Inflammatory macrophage (primary cell): ENCODE measurements at regions not wholly inside any gene's neighbourhood (a gene's known extent, or its start where the extent isn't known, plus 50 kb on each side); places are given as distances from the start of the nearest gene placed in this dataset.

Experiments used
- DNase-seq, 2 donors: peaks; one replicate each; pipeline ENCODE4 v3.0.0-alpha.2; 2020 to 2022

DNA sequence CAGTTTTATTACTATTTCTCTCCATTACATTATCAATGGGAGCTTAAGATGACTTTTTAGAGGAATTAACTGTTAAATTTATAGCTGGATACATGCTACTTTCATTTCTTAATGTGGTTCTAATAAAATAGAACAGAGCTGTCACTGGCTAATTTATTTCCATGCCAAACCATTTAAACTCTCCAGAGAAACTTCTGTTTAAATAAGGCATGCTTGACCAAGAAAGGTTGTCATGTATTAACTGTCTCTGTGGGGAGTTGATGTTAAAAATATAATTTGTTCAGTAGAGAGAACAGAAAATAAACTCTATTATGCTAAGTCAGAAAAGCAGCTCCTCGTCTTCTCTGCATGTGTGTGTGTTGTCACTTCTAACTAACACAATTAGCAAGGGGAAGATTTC, 447.4 kb downstream of the SLC16A7 start:
- DNase-seq, result no peak

DNA sequence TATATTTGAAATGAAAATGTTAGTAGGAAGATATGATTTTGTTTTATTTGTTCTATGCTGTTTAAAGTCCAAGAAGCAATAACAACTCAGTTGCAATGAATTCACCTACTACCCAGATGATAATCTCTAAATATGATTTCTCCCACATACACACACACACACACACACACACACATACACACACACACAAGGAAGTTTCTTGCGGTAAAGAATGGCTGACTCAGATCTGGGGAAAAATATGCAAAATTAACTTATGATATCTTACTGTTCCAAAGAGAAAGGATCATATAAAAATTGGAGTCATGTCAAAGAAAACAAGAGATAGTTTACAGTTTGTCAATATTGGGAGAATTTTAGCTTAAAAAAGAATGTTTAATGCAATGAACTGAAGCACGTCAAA, 456.7 kb downstream of the SLC16A7 start:
- no peak for DNase-seq

DNA sequence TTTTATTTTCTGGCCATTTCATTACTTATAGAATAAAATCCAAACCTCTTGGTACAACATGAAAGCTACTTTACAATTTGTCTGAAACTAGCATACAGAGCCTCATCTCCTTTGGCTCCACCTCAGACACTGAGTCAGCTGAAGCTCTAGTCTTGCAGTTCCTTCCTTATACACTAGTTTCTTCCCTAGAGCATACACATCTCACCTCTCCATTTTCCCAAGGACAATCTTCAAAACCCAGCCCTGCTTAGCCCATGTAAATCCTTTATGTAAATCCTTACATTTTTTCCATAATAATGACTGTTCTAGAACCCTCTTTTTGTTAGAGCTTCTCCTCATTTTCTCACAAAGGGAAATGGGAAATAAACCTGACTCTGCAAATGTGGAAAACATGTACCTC, 463.4 kb downstream of the SLC16A7 start:
- no peak for DNase-seq

DNA sequence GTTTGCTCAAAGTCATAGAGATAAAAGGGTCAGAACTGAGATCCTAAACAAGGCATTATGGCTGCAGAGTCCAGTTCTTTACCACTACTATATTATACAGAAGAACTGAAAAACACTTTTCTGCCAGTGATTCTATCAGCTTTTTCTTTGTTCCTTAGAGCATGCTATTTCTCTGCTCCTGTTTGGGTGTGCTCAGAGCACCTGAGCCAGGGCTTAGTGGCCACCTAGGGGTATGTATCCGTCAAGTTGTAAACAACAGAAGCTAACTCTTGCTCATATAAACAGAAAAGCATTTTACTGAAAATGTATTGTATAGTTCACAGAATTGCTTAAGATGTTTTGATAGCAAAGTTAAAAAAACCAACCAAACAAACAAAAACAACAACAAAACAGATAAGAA, 470.8 kb downstream of the SLC16A7 start:
- no peak for DNase-seq

DNA sequence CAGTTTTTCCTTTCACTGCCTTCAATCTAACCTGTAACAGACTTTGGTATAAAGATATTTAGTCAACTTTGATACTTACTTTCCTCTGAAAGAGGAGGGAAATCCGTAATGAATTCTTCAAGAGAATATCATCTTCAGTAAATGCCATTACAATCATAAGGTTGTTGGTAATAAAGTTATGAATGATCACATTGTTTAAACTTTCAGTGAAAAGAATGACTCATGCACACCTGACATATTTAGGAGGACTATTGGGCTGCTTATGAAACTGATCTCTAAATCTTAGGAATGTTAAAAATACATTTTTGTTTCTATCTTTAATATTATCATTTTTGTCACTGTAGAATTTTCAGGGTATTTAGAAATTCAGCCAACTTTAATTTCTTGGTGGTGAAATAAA, 474.7 kb downstream of the SLC16A7 start:
- no peak for DNase-seq

DNA sequence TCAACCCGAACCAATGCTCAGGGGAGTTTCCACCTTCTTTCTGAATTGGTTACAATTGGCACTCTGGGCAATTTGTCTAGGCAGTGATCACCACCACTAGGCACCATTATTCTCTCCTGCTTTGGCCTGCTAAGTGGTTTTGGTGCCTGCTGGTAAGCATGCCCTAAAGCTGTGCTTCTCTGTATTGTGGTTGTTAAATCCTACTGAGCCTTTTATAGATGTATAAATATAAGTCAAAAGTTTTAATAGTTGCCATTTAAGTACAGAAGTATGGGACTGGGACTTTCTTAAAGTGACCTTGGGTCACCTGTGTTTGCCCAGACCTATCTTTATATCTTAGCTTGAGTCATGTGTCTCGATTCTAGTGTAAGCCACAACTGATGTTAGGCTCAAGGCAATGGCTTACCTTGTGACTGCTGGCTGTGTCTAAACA, 475.9 kb downstream of the SLC16A7 start:
- no peak for DNase-seq

DNA sequence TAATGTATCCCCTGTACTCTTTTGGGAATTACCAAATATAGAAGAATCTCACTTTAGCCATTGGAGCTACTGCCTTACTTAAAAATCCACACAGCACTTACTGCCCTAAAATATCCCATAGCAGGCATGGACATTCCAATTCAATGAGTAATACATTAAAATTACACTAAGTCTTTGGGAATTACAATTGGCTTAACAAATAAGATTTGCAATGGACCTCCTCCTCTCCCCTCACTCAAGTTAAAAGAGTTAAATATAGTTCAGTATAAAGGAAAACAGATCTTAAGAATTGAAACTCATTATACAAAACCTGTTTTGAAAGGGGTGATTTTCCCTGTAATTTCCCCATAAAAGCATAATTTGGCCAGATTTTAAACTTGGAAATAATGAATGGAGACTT, 477.1 kb downstream of the SLC16A7 start:
- DNase-seq, result no peak

DNA sequence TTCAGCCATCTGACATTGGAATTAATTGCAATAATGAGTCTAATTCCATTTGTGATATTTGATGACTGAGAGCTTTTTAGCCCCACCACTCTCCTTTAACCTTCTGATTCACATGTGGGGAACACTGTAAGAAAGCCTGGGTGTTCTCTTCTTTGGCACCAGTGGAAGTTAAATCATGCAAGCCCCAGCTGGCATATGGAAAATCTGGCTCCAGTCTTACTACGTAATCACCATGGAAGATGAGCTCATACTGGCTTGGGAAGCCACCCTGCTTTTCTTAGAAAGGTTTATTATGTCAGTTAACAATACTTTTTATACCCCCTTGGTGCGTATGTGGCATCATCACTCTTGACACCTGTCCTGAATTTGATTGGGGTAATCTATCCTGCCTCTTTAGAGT, 479.3 kb downstream of the SLC16A7 start:
- no peak for DNase-seq

DNA sequence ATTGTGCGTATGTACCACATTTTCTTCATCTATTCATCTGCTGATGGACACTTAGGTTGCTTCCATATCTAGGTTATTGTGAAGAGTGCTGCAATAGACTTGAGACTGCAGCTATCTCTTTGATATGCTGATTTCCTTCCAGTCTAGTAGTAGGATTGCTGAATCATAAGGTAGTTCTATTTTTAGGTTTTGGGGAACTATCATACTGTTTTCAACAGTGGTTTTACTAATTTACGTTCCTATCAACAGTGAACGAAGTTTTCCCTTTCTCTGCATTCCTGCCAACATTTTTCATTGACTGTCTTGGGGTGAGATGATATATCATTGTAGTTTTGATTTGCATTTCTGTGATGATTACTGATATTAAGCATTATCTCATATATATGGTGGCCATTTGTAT, 482.2 kb downstream of the SLC16A7 start:
- DNase-seq, result no peak

DNA sequence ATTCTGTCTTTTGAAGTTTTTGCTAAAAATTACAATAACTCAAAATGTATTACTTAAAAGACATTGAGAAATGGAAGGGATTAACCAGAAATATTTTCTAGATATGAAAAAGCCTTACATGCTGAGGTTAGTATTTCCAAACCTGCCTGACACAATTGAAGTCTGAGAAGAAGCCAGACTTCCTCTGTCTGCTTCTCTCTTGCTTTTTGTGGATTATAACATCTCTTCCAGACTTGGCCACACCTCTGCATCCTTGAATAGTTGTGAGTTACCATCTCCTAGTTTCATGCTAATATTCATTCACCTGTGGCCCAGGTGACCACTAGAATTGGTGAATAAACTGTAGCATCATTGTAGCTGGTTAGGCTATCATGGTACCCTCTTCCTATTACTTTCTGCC, 497.6 kb downstream of the SLC16A7 start:
- DNase-seq, result no peak

DNA sequence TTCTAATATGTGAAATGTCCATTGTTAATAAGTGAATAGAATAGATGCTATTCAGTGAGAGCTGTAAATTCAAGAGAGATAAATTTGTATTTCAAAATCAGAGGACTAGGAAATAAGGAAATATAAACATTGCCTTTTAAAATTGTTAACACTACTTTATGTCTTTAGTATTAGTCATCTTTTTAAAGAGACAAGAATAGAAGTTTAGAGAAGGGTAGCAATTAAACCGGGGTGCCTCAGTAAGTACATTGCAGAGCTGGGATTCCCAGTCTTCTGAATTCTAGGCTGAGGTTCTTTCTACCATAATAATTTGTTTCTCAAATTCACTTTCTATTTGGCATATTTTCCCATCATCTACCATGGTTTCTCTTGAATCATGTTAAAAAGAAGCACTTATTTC, 498.6 kb downstream of the SLC16A7 start:
- DNase-seq, result no peak

DNA sequence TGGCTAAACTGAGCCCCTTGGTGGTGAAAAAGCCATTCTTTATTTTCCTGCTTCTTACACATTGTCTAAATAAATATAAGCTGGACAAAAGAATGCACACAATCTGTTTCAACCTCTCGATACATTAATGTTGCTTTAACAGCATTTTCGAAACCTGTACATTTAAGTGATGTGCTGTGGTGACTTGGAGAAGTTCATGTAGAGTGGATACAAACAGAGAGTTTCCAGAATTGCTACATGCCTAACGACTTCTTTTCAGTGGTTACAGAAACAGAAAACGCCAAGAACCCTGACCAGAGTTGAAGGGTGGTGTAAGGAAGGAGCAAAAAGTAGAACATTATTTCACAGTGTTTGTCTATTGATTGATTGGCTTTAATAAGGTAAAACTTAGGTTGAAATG, 500.9 kb downstream of the SLC16A7 start:
- DNase-seq, result no peak

DNA sequence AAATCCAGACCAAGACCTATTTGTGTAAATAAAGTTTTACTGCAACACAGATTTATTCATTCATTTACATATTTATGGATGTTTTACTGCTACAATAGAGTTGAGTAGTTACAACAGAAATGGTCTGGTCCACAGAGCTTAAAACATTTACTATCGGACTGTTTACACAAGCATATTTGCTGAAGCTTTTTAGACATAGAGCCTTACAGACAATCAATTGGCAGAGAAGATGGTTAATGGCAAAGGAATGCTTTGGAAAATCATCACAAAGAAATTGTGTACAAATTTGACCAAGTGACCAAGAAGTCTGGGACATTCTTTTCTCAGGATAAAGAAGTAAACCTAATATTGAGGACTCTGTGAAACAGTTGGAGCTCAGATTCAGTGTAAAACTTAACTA, 504.3 kb downstream of the SLC16A7 start:
- DNase-seq, result no peak

DNA sequence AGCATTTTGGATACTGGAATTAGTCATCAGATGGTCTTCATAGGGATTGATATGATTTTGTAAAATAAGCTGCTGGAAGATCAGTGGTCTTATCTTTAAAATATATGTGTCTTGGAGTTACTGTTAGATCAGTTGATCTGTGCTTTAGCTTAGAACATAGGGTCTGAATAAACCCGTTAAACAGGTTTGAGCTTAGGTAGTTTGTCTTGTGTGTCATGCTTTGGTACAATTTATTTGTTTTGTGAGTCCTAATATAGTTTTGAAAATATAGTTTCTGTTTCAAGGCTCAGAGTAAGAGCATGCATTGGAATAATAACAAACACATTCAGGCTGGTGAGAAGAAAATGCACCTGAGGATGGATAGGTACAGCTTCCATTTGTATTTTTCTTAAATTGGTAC, 505.0 kb downstream of the SLC16A7 start:
- DNase-seq, result no peak

DNA sequence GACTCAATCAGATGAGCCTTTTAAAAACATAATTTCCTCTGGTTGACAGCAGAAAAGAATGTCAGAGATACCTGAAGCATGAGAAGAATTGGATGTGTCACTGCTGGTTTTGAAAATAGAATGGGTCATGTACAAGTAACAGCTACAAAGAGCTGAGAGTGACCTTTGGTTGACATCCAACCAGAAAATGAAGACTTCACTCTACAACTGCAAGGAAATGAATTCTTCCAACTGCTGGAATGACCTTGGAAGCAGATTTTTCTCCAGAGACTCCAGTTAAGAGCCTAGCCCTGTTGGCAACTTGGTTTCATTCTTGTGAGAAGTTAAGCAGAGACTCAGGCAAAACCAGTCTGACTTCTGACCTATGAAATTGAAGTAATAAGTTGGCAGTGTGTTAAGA, 505.9 kb downstream of the SLC16A7 start:
- DNase-seq, result no peak

DNA sequence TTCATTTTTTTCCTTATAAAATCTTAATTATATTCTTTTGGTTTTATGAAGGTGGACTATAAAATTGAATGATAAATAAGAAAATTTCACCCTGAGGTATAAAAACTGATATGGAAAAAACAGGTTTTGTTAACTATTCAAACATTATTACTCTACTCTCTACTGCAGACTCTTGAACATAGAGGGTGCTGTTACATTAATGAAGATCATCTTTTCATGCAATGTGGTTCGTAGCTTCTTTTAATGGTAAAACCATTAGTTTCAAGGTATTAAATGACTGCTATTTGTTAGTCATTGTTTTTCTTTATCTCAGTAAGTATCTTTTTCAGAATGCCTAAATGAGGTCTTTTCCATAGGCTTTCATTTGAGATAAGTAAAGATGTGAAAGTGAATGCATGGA, 510.4 kb downstream of the SLC16A7 start:
- DNase-seq, result no peak

DNA sequence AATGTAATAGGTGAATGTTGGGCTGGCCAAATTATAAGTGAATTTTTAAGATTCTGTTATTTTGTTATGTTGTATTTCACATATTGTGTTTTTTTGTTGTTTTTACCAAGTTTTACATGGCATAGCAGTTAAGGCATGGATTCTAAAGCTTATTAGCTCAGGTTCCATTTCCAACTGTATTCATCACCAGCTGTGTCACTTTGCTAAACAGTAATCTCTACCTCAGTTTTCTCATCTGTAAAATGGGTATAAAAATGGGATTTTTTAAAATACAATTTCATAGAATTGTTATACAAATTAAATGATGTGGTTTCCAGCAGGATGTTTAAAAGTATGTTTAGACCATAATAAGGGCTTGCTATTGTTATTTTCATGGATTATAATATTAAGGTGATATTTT, 512.2 kb downstream of the SLC16A7 start:
- DNase-seq, result no peak

DNA sequence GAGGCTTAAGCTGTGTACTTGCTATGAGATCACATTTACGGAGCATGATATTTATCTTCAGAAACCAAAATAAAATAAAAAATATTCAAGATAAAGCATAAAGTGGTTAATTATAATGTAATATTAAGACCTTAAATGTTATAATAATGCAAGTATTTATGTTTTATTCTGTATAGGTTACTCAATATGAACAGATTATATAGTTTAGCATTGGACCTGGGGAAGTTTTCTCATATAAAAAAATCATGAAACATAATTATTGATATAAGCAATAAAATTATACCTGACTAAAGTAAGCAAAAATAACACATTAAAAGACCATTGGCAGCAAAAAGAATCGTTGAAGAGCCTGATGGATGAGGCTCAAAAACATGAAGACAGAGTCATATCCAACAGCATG, 516.2 kb downstream of the SLC16A7 start:
- no peak for DNase-seq

DNA sequence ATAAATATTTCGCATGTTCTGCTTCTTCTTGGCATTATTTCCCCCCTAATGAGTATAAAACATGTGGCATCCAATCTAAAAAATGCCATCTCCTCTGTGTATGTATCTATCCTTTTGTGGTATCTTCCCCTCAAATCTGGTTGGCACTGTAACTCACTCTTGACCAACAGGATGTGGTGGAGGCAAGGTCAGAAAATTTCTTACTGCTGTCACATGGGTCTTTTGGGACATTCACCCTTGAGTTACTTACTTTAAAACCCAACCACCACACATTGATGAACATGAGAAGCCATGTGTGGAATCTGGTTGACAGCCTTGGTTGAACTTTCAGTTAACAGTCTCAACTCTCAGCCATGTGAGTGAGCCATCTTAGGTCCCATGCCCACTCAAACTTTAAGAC, 516.9 kb downstream of the SLC16A7 start:
- no peak for DNase-seq

DNA sequence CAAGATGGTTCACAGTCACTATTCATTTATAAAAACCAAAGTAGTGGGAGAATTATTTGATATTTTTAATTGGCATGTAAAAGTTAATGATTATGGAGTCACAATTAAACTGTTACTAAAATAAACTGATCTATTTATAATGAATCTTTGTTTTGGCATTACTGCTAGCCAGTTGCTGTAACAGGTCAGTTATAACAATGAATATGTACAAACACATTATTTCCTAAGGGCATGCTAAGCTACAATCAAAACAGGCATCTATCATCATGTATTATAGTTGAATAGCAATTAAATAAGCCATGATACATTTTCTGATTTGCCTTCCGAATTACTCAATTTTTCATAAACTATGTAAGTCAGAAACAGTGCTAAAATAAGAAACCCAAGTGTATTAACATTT, 518.3 kb downstream of the SLC16A7 start:
- DNase-seq, result no peak

DNA sequence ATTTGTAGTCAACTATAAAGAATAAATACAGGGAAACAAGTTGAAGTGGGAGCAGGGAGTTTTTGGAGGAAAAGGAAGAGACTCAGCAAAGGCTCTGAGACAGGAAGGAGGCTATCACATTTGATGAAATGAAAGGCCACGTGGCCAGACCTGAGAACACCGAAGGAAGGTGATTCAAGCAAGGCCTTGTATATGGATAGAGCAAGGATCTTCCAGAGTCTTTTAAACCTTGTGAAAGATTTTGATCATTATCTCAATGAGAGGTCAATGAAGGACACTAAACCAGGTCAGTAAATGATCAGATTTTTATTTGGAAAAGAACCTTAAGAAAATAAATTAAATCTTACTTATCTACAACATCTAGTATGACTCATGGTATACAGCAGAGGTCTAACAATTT, 523.5 kb downstream of the SLC16A7 start:
- DNase-seq, result no peak

DNA sequence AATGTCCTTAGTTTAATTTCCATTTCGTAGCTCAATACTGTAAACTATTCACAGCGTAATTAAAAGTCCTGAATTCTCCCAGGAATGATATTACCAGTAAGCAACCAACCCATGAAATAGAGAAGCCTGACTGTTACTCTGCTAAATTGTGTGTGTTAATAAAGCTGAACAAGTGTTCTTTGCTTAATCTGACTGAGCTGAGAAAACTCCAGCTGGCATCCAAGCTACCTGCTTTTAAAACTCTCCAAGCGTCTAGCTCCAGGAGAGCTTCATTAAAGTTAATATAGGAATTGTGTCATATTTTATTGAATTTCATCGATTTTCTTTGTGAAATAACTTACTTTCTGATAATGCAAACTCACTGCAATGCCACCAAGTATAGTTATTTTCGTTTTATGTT, 524.4 kb downstream of the SLC16A7 start:
- DNase-seq, result no peak

DNA sequence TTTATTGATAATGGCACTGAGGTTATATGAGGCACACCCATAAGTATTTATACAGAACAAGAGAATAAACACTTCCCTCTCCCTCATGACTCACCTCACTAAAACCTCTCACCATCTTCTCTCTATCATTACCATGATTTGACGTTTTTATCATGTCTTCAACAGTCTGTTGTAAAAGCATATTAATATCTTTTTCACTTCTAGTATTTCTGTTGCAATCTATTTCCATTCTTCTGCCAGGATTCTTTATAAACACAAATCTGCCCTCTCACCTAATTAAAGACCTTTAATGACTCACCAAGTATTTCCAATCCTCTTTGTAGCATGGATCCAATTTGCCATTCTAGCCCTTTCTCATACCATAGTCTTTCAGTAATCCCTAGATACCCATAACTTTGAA, 527.7 kb downstream of the SLC16A7 start:
- DNase-seq, result no peak

DNA sequence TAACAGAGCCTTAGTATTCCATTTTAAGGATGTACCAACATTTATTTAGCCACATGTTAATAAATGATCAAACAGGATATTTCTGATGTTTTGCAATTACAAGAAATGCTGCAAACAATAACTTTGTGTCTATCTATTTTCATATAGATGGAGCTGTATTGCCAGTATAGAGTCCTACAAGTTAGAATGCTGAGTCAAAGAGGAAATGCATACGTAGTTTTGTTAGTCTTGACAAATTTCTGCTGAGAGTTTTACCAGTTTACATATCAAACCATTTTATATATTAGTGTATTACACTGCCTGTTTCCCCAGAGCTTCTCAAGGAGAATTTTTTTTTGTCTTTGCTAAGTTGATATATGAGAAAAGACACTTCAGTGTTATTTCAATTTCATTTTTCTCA, 541.7 kb downstream of the SLC16A7 start:
- no peak for DNase-seq

DNA sequence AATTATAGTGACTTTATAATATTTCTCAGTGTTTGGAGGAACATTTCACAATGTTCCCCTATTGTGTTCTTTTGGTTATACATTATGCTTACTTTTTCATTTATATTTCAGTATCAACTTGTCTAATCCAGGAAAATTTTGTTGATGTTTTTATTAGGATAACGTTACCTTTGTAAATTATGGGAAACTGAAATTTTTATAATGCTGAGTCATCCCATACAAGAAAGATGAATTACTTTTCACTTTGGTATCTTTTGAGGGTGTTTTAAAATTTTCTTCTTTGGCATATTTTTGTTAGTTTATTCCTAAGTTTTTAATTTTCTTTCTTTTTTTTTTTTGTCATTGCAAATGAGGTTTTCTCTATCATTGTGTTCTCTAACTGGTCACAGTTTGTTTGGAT, 542.7 kb downstream of the SLC16A7 start:
- DNase-seq, result no peak

DNA sequence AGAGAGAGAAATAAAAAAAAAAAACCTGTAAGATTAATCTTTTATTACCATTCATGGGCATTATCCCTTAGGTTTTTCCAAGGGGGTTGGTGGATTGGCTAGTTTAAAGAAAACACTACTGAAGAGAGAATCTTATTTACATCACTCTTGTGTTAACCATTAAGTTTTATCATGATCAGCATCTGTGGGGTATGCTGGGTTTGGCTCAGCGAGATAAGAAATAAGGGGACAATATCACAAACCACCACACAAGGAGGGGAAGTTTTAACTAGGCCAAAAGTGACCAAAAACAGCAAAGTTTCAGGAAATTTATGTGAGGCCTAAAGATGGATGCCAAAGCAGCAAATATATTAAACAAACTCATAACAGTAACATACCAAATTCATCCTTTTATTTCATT, 548.6 kb downstream of the SLC16A7 start:
- DNase-seq, result no peak
